NCI-H2029 treated with DMSO at 0.1 percent for 48 hours (cell line): ENCODE measurements at regions not wholly inside any gene's neighbourhood (a gene's known extent, or its start where the extent isn't known, plus 50 kb on each side); places are given as distances from the start of the nearest gene placed in this dataset.
"Not testable (repeated sequence)": the region's sequence is repeated elsewhere in the genome, so short reads cannot be mapped to it uniquely, and the experiment has no call there.

Experiments
- DNase-seq: peaks from one replicate; lab custom pipeline; 2025; lab: John Stamatoyannopoulos, UW

- no peak for DNase-seq
Measured at GRCh38 chr22:23437779-23438178, 142.3 kb downstream of the IGLL1 start.

- not testable (repeated sequence) for DNase-seq
Measured at GRCh38 chr22:23437107-23437395, 143.0 kb downstream of the IGLL1 start.

- DNase-seq, result not testable (repeated sequence)
Measured at GRCh38 chr22:23436354-23437106, 143.6 kb downstream of the IGLL1 start.

GRCh38 chr22:23435186-23435585, 144.9 kb downstream of the IGLL1 start:
- not testable (repeated sequence) for DNase-seq

DNA sequence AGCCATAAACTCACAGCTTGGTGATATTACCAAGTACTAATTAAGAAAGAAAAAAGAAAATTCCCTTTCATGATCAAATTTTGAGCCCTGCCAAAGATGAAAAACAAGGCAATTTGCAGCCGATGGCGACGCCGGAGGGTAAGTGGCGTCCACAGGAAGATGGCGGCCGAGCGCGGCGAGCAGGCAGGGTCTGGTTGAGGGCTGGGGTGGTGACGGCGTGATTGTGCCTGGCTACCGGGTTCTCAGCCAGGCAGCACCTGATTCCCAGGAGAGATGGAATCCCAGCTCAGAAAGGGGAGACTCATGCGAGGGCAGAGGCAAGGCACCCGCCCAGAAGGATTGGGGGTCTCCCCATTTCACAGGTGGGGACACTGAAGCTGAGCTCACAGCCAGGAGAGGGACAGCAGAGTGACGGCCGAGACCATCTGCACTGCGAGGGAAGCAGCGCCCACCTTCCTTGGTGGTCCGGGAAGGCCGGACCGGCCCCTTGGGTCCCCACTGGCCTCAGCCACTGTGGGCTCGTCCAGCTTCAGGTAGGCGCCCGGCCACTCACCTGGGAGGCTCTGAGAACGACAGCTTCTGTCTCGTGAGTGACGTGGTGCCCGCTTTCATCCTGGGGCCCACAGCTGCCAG, 145.8 kb downstream of the IGLL1 start:
- not testable (repeated sequence) for DNase-seq

GRCh38 chr22:23433127-23434005, 146.7 kb downstream of the IGLL1 start:
- not testable (repeated sequence) for DNase-seq

- not testable (repeated sequence) for DNase-seq
Measured at GRCh38 chr22:23432719-23433118, 147.4 kb downstream of the IGLL1 start.

DNA sequence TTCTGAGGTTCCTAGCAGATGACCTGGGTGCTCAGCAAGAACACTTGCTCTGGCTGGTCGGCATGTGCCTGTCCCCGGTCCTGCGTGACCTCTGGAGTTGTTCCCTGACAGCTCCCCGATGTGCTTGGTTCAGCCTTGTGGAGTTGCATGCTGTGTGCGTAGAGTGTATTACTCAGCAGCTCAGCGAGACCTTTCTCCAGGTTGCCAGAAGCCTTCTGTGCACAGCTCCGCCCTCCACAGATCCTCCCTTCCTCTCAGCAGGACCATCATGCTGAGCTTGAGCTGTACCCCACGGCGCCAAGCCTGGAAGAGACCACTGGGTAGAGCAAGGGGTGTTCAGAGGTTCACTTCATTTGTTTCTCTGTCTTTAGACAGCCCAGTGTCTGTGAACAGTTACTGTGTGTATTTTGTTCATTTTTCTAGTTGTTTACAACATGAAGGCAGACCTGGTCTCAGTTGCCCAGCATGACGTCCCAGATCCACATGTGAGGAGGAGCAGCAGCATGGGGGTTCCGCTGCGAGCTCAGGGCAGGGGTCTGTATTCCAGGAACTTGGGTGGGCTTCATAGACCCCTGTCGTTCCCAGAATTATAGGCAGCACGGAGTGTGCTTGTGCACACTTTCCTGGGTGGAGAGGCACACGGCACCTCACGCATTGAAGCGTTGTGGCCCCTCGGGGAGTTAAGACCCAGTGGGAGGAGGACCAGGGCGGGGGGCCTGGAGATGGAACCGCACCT, 148.6 kb downstream of the IGLL1 start:
- no peak for DNase-seq

- DNase-seq, result not testable (repeated sequence)
Measured at GRCh38 chr22:23424551-23425068, 155.5 kb downstream of the IGLL1 start.

GRCh38 chr22:23424031-23424430, 156.1 kb downstream of the IGLL1 start:
- DNase-seq, result no peak

- DNase-seq, result not testable (repeated sequence)
Measured at GRCh38 chr22:23422281-23422680, 157.8 kb downstream of the IGLL1 start.

- not testable (repeated sequence) for DNase-seq
Measured at GRCh38 chr22:23421300-23421699, 158.8 kb downstream of the IGLL1 start.

DNA sequence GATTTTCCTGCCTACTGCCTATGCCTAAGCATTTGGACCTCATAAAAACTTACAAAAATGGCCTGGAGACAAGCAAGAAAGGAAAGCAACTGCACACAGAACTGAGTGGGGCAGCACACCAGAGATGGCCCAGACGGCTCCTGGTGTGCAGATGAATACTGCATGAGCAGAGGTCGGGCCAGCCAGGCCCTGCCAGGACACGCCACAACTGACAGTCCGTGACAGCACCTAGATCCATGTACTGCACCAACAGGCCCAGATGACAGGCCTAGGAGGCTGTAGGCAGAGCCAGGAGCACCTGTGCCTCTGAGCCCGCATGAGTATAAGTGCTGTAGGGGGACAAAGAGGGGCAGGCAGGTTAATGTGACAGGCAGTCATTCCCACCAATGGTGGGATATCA, 160.2 kb downstream of the IGLL1 start:
- no peak for DNase-seq

DNA sequence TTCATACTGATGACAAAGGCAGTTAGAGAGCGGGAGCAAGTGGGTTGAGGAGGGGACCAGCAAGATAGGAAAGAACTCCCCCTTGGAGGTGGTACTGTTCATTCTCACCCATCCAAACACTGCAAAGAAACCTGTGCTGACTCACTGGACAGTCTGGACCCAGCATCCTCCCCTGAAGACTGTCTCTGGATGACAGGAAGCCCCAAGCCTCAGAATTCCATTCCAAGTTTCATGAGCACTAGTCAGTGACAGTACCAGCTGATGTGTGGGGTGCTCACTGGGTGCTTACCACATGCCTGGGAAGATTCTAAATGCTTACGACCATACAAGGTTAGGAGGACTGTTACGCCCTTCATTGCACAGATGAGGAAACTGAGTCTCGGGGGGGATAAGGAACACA, 160.9 kb downstream of the IGLL1 start:
- DNase-seq, result no peak

DNA sequence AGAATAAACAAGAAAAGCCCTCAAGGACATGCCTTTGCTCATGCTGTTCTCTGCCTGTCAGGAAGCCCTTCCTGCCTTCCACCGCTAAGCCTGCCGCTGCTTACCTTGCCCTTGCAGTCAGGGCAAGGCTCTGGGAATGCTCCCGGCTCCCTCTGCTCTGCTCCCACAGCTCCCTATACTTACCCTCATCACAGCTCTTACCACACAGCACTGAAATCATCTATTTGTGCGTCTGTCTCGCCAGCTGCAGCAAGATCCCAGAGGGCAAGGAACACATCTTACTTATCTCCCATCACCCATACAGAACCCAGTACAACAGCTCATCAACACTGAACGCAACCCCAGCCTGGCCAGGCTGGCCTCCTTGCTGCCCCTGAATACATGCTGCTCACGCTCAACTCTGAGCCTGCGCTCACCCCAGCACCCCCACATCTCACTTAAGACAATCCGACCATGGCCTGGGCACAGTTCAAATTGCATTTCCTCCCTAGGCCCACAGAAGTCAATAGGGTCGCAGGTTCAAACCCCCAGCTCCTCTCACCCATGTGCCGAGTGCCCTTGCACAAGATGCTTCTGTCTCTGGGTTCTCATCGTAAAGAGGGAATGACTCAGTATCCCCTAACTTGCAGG, 161.8 kb downstream of the IGLL1 start:
- no peak for DNase-seq

DNA sequence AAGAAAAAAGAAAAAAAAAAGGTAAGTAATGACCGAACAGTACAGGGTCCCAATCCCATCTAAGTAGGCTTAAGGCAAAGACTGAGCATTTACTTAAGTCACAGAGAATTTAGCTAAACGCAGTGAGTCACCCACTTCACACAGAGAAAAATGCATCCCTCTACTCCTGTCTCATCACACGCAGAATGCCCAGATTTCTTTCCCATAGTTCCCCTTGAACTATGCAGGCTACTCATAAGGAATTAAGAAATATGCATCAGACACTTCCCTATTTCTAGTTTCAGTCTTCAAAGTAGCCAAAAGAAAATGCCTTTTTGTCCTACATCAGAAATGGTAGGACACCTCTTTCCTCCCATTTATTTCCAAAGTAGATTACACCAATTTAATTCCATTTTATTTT, 162.8 kb downstream of the IGLL1 start:
- not testable (repeated sequence) for DNase-seq

- not testable (repeated sequence) for DNase-seq
Measured at GRCh38 chr22:23416169-23416690, 163.9 kb downstream of the IGLL1 start.

GRCh38 chr22:23415490-23415851, 164.6 kb downstream of the IGLL1 start:
- DNase-seq, result no peak

- DNase-seq, result no peak
Measured at GRCh38 chr22:23414727-23415489, 165.2 kb downstream of the IGLL1 start.

DNA sequence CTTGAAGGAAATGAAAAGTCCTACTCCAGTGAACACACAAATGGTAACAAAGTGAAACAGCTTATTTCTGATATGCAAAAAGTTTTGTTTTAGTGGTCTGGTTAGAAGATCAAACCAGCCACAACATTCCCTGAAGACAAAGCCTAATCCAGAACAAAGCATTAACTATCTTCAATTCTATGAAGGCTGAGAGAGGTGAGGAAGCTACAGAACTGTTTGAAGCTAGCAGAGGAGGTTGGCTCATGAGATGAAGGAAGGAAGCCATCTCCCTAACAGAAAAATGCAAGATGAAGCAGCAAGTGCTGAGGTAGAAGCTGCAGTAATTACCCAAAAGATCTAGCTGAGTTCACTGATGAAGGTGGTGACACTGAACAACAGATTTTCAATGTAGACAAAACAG, 168.4 kb downstream of the IGLL1 start:
- no peak for DNase-seq
